GM10266 (cell line): ENCODE measurements at regions not wholly inside any gene's neighbourhood (a gene's known extent, or its start where the extent isn't known, plus 50 kb on each side); places are given as distances from the start of the nearest gene placed in this dataset.

ENCODE experiments used
- DNase-seq: peaks from one replicate; pipeline ENCODE4 v3.0.0; 2012; ENCODE audit errors: extremely low spot score
- TF ChIP-seq, protein P1 (sequence below): IDR thresholded peaks from 2 replicates; pipeline ENCODE4 v1.5.1; 2012; ENCODE audit warnings: mild to moderate bottlenecking, low read depth; ENCODE audit not compliant: control insufficient read depth, insufficient read depth; ENCODE audit errors: missing control alignments

GRCh38 chr10:43862756-43863155 is 214.1 kb upstream of the ZNF32 start:
- TF ChIP-seq, protein P1, sequence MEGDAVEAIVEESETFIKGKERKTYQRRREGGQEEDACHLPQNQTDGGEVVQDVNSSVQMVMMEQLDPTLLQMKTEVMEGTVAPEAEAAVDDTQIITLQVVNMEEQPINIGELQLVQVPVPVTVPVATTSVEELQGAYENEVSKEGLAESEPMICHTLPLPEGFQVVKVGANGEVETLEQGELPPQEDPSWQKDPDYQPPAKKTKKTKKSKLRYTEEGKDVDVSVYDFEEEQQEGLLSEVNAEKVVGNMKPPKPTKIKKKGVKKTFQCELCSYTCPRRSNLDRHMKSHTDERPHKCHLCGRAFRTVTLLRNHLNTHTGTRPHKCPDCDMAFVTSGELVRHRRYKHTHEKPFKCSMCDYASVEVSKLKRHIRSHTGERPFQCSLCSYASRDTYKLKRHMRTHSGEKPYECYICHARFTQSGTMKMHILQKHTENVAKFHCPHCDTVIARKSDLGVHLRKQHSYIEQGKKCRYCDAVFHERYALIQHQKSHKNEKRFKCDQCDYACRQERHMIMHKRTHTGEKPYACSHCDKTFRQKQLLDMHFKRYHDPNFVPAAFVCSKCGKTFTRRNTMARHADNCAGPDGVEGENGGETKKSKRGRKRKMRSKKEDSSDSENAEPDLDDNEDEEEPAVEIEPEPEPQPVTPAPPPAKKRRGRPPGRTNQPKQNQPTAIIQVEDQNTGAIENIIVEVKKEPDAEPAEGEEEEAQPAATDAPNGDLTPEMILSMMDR: no peak
- no peak for DNase-seq

DNA sequence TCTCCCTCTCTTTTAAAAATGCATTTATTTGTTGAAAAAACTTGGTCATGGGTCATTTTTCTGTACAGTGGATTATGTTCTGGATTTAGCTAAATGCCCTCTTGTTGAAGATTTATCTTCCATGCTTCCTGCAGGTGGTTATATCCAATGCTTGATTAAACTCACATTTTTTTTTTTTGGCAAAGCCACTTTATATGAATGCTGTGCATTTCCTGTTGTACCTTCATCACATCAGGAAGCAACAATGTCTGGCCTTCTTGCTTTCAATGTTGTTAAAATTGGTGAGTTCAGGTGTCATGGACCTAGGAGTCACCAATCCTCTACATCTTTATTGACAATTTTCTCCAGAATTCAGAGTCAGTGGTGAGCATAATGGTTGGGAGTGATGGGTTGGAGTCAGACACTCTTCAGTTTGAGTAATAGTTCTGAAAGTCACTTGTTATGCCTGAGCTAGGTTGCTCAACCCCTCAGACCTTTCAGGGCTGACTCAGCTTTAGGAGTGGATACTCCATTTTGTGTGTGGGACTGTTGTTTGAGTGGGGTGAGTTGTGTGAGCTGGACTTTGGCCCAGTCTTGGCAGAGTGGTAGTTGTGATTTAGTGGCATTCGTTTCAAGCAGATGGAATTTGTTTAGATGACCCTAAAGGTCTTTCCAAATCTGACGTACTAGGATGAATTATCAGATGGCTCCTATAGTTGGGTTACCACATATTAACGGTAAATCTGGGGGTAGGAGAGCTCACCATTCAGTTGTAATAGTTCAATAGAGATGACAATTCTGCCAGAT is 213.5 kb upstream of the ZNF32 start:
- DNase-seq: no peak
- TF ChIP-seq, protein P1: no peak

GRCh38 chr10:43859016-43859525 is 210.4 kb upstream of the ZNF32 start:
- no peak for DNase-seq
- TF ChIP-seq, protein P1: no peak

GRCh38 chr10:43857931-43858315 is 209.2 kb upstream of the ZNF32 start:
- TF ChIP-seq, protein P1: no peak
- DNase-seq: no peak

DNA sequence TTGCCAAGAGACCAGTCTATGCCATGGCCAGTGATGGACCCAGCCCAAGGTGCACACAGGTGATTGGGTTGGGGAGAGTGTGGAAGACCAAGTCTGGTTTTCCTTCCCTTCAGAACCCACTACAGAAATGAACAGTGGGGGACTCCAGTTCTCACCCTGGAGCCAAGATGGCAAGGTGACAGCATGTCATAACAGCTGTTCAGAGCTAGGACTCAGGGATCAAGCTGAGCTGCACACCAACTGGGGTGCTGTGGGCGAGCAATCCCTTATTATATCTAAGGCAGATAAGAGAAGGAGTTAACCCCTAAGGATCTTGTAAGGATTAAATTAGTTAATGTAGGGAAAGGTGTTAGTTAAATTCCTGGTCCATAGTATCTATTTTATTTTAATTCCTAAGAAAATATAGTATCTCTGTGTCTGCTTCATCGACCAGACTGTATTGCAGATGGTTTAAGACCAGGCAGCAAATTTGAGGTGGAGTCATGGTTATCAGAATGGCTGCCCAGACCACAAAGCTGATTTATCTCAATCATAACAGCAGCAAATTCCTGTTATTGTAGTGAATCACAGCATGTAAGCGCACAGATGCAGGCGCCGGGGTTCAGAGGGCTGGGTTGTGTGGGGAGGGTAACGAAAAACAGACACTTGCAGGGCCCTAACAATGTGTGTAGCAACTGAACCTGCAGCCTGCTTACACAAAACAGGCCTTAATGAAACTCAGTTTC is 208.7 kb upstream of the ZNF32 start:
- TF ChIP-seq, protein P1: no peak
- no peak for DNase-seq

DNA sequence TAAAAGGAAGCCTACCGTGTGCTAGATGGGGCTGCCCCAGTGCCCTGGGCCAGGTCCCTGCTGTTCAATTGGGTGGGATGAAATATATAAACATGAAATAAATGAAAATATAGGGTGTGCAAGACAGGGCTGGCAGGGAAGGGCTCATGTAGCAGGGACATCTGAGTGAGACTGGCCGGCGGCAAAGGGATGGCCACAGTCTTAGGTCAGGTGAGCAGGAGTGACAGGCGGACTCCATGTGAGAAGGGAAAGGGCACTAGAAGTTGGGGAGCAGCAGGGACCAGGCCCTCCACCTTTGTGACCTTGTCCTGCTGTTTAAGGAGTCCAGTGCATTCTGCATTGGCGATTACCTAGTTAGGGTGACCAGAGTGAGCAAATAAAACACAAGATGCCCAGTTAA is 207.6 kb upstream of the ZNF32 start:
- TF ChIP-seq, protein P1: no peak
- DNase-seq: no peak
